Body of pancreas (tissue), 4 donors: ENCODE measurements at regions not wholly inside any gene's neighbourhood (a gene's known extent, or its start where the extent isn't known, plus 50 kb on each side); places are given as distances from the start of the nearest gene placed in this dataset.

Source experiments
- CTCF ChIP-seq, 7 experiments: fragments of 450-650 bp in 4 of 7; fragments of 200-600 bp in 3 of 7; sonication (generic) in 3 of 7; IDR thresholded peaks; one replicate each; pipeline ENCODE4 v1.5.1; 2016 to 2019; ENCODE audit warnings: antibody characterized with exemption in 7 of 7
- POLR2A ChIP-seq, 3 donors: fragments of 450-650 bp; IDR thresholded peaks; one replicate each; pipeline ENCODE4 v1.6.1; 2016; ENCODE audit warnings: antibody characterized with exemption in 3 of 3, mild to moderate bottlenecking in 2 of 3

- no peak for TF ChIP-seq CTCF (IDR thresholded peaks at IDR 0.05)
- TF ChIP-seq POLR2A (IDR thresholded peaks at IDR 0.05) = no peak
These were observed 624.1 kb upstream of the MIR17HG start for GRCh38 chr13:90723381-90723780.
